Adrenal gland (tissue), 5 donors: ENCODE measurements at regions not wholly inside any gene's neighbourhood (a gene's known extent, or its start where the extent isn't known, plus 50 kb on each side); places are given as distances from the start of the nearest gene placed in this dataset.

Experiments used
- POLR2A ChIP-seq, 2 donors: fragments of 450-650 bp; IDR thresholded peaks; one replicate each; pipeline ENCODE4 v1.6.1; 2017; ENCODE audit warnings: antibody characterized with exemption in 2 of 2, mild to moderate bottlenecking in 2 of 2, moderate library complexity in 1 of 2
- TF ChIP-seq, protein P1 (sequence below), 6 experiments: fragments of 450-650 bp in 4 of 6; fragments of 200-600 bp in 2 of 6; sonication (generic) in 1 of 6; IDR thresholded peaks; 1 replicate in 5 of 6; 2 replicates in 1 of 6; pipeline versions ENCODE4 v1.5.1 to v1.8.0; 2016 to 2021; ENCODE audit warnings: antibody characterized with exemption in 6 of 6, mild to moderate bottlenecking in 2 of 6, moderate library complexity in 1 of 6
- donor health status: DM: no; HTN: no; CAD: no.

DNA sequence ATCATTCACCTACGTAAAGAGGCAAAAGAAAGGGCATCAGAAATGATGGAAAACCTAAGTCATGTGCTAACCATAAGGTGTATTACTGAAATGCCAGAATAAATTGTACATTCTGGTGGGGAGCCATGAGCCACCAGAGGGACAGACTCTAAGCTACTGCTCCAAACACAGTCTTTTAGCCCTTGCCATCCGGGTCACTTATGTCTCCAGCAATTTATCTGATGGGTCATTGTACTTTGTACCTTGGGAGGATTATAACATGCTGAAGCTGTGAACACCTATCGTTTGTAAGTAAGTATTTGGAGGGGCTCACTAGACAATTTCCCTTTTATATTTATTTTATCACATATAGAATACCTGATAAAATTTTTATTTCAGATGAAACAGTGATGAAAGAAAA, 495.1 kb downstream of the KIF4B start:
- no peak for TF ChIP-seq POLR2A (IDR thresholded peaks at IDR 0.05)
- TF ChIP-seq, protein P1, sequence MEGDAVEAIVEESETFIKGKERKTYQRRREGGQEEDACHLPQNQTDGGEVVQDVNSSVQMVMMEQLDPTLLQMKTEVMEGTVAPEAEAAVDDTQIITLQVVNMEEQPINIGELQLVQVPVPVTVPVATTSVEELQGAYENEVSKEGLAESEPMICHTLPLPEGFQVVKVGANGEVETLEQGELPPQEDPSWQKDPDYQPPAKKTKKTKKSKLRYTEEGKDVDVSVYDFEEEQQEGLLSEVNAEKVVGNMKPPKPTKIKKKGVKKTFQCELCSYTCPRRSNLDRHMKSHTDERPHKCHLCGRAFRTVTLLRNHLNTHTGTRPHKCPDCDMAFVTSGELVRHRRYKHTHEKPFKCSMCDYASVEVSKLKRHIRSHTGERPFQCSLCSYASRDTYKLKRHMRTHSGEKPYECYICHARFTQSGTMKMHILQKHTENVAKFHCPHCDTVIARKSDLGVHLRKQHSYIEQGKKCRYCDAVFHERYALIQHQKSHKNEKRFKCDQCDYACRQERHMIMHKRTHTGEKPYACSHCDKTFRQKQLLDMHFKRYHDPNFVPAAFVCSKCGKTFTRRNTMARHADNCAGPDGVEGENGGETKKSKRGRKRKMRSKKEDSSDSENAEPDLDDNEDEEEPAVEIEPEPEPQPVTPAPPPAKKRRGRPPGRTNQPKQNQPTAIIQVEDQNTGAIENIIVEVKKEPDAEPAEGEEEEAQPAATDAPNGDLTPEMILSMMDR (IDR thresholded peaks at IDR 0.05) = no peak
